IMR-90 (cell line): ENCODE measurements at regions not wholly inside any gene's neighbourhood (a gene's known extent, or its start where the extent isn't known, plus 50 kb on each side); places are given as distances from the start of the nearest gene placed in this dataset.

Source experiments
- ATAC-seq: fragments of 200-7000 bp; cut with Tn5 transposase; 2 replicates; pipeline ENCODE4 v1.9.1; 2020; ENCODE audit warnings: low read depth, mild to moderate bottlenecking, moderate library complexity
- BruUV-seq: library from RNA; stranded (reverse); fragments of 400-500 nt; replicated peaks from 2 replicates; lab custom pipeline; 2021; lab: Mats Ljungman, UMichigan
- CTCF ChIA-PET: fragments of 300-600 bp; formaldehyde crosslinking; extraction: SDS; loops from one replicate; lab custom pipeline; 2021; ENCODE audit warnings: antibody characterized with exemption; lab: Yijun Ruan, JAX
- POLR2A ChIA-PET: fragments of 300-600 bp; sonication (Branson Sonifier 250); formaldehyde crosslinking; loops from one replicate; lab custom pipeline; 2022; ENCODE audit warnings: antibody characterized with exemption; ENCODE audit not compliant: unreplicated experiment; lab: Charles Lee
- DNase-seq: peaks from one replicate; pipeline ENCODE4 v3.0.0; 2013
- H2AFZ ChIP-seq: replicated peaks from 2 replicates; pipeline ENCODE3; 2013; ENCODE audit warnings: low read length, mild to moderate bottlenecking; ENCODE audit not compliant: poor library complexity
- H2AK5ac ChIP-seq: 2 replicates; pipeline ENCODE4 v1.6.1; 2013; ENCODE audit warnings: low read depth, low read length, inconsistent platforms
- H2AK9ac ChIP-seq: replicated peaks from 2 replicates; pipeline ENCODE3; 2013; ENCODE audit warnings: mild to moderate bottlenecking, low read depth, low read length, moderate library complexity; ENCODE audit not compliant: poor library complexity
- H2BK120ac ChIP-seq: 2 replicates; pipeline ENCODE4 v1.6.1; 2013; ENCODE audit warnings: low read depth, low read length, inconsistent platforms
- H2BK15ac ChIP-seq: 3 replicates; pipeline ENCODE4 v1.6.1; 2013; ENCODE audit warnings: low read depth, low read length, inconsistent platforms
- H2BK20ac ChIP-seq: 2 replicates; pipeline ENCODE4 v1.6.1; 2013; ENCODE audit warnings: low read depth, mild to moderate bottlenecking, inconsistent platforms, low read length, moderate library complexity
- H2BK5ac ChIP-seq: 2 replicates; pipeline ENCODE4 v1.6.1; 2013; ENCODE audit warnings: mild to moderate bottlenecking, low read depth, low read length, inconsistent platforms; ENCODE audit not compliant: poor library complexity, severe bottlenecking
- H3K14ac ChIP-seq: replicated peaks from 2 replicates; pipeline ENCODE4 v1.6.1; 2013; ENCODE audit warnings: low read depth, low read length, inconsistent platforms
- H3K18ac ChIP-seq: 2 replicates; pipeline ENCODE4 v1.6.1; 2013; ENCODE audit warnings: low read depth, low read length, control low read depth
- H3K23ac ChIP-seq: 2 replicates; pipeline ENCODE4 v1.6.1; 2013; ENCODE audit warnings: low read depth, low read length, inconsistent platforms
- H3K27ac ChIP-seq: 2 replicates; pipeline ENCODE4 v1.5.1; 2013; ENCODE audit warnings: mild to moderate bottlenecking, control low read depth, low read length; ENCODE audit not compliant: insufficient read depth
- H3K27me3 ChIP-seq: 2 replicates; pipeline ENCODE4 v1.6.1; 2013; ENCODE audit warnings: low read length; ENCODE audit not compliant: control insufficient read depth, insufficient read depth
- H3K36me3 ChIP-seq: 2 replicates; pipeline ENCODE4 v1.6.1; 2013; ENCODE audit warnings: low read length, mixed read lengths; ENCODE audit not compliant: control insufficient read depth, insufficient read depth
- H3K4ac ChIP-seq: 2 replicates; pipeline ENCODE4 v1.6.1; 2013; ENCODE audit warnings: low read depth, low read length, inconsistent platforms
- H3K4me1 ChIP-seq: 2 replicates; pipeline ENCODE4 v1.6.1; 2013; ENCODE audit warnings: low read length, mixed read lengths; ENCODE audit not compliant: control insufficient read depth, insufficient read depth
- H3K4me2 ChIP-seq: 2 replicates; pipeline ENCODE4 v1.6.1; 2013; ENCODE audit warnings: low read depth, mild to moderate bottlenecking, control low read depth, low read length, moderate library complexity
- H3K4me3 ChIP-seq: 2 replicates; pipeline ENCODE4 v1.5.1; 2013; ENCODE audit warnings: low read depth, mild to moderate bottlenecking, control low read depth, low read length, moderate library complexity; ENCODE audit not compliant: insufficient read depth
- H3K56ac ChIP-seq: 2 replicates; pipeline ENCODE4 v1.6.1; 2013; ENCODE audit warnings: low read length, inconsistent platforms; ENCODE audit not compliant: insufficient read depth; ENCODE audit errors: extremely low read depth
- H3K79me1 ChIP-seq, 2 experiments: 2 replicates each; pipeline ENCODE4 v1.6.1; 2013; ENCODE audit warnings: low read length in 2 of 2, inconsistent platforms in 1 of 2, low read depth in 1 of 2
- H3K9ac ChIP-seq: 2 replicates; pipeline ENCODE4 v1.6.1; 2013; ENCODE audit warnings: low read depth, low read length, control low read depth
- H3K9me1 ChIP-seq: 2 replicates; pipeline ENCODE4 v1.6.1; 2013; ENCODE audit warnings: low read length, inconsistent platforms; ENCODE audit not compliant: insufficient read depth
- H3K9me3 ChIP-seq: 2 replicates; pipeline ENCODE4 v1.6.1; 2013; ENCODE audit warnings: low read length; ENCODE audit not compliant: control insufficient read depth, insufficient read depth
- H4K20me1 ChIP-seq: 2 replicates; pipeline ENCODE4 v1.6.1; 2013; ENCODE audit warnings: low read length, inconsistent platforms; ENCODE audit not compliant: insufficient read depth
- H4K5ac ChIP-seq: 2 replicates; pipeline ENCODE4 v1.6.1; 2013; ENCODE audit warnings: mild to moderate bottlenecking, low read depth, low read length, control low read depth
- H4K8ac ChIP-seq, 2 experiments: 2 replicates each; pipeline ENCODE4 v1.6.1; 2013; ENCODE audit warnings: low read depth in 2 of 2, low read length in 2 of 2, control low read depth in 1 of 2, inconsistent platforms in 1 of 2
- H4K91ac ChIP-seq: 2 replicates; pipeline ENCODE4 v1.6.1; 2013; ENCODE audit warnings: low read depth, low read length, inconsistent platforms; ENCODE audit not compliant: insufficient read depth
- BHLHE40 ChIP-seq: fragments of 150-350 bp; IDR thresholded peaks from 2 replicates; pipeline ENCODE4 v1.6.1; 2016; ENCODE audit warnings: mild to moderate bottlenecking, low read depth, low read length
- CHD1 ChIP-seq: IDR thresholded peaks from 2 replicates; pipeline ENCODE4 v1.6.1; 2012; ENCODE audit warnings: low read depth, low read length, improper control_type of control experiment
- ELK1 ChIP-seq: fragments of 150-350 bp; IDR thresholded peaks from 2 replicates; pipeline ENCODE4 v1.6.1; 2016; ENCODE audit warnings: low read depth, mild to moderate bottlenecking, low read length, moderate library complexity, borderline replicate concordance
- FOS ChIP-seq: fragments of 150-350 bp; IDR thresholded peaks from 2 replicates; pipeline ENCODE4 v1.6.1; 2016; ENCODE audit warnings: low read depth, low read length
- MAFK ChIP-seq: IDR thresholded peaks from 2 replicates; pipeline ENCODE4 v1.6.1; 2012; ENCODE audit warnings: low read depth, low read length, improper control_type of control experiment
- MAZ ChIP-seq: IDR thresholded peaks from 2 replicates; pipeline ENCODE4 v1.6.1; 2012; ENCODE audit warnings: low read depth, mild to moderate bottlenecking, low read length, improper control_type of control experiment, moderate library complexity, borderline replicate concordance
- MXI1 ChIP-seq: IDR thresholded peaks from 2 replicates; pipeline ENCODE4 v1.6.1; 2012; ENCODE audit warnings: low read depth, mild to moderate bottlenecking, low read length, moderate library complexity, borderline replicate concordance
- RCOR1 ChIP-seq: IDR thresholded peaks from 2 replicates; pipeline ENCODE4 v1.6.1; 2012; ENCODE audit warnings: mild to moderate bottlenecking, low read length, improper control_type of control experiment; ENCODE audit not compliant: insufficient replicate concordance
- RFX5 ChIP-seq: IDR thresholded peaks from 2 replicates; pipeline ENCODE4 v1.8.0; 2012; ENCODE audit warnings: low read depth, mild to moderate bottlenecking, low read length, moderate library complexity
- SMC3 ChIP-seq: fragments of 150-350 bp; IDR thresholded peaks from 2 replicates; pipeline ENCODE4 v1.6.1; 2016; ENCODE audit warnings: low read depth, mild to moderate bottlenecking, antibody characterized with exemption, low read length, moderate library complexity
- WGBS, 2 experiments: methylation state at CpG; one replicate each; pipeline versions ENCODE4 v1.1.5 to v1.1.7; 2013; ENCODE audit warnings: missing lambda C conversion rate in 2 of 2; ENCODE audit not compliant: insufficient read length in 1 of 2; ENCODE audit errors: extremely low coverage in 2 of 2; 5-methylcytosine and 5-hydroxymethylcytosine counted together
- dilution Hi-C: fragments of 300-500 bp; cut with HindIII; formaldehyde crosslinking; loops from one replicate; pipeline ENCODE4 v1.14.3; 2018; ENCODE audit warnings: low sequenced_read_pairs; ENCODE audit not compliant: unreplicated experiment
- in situ Hi-C: fragments of 300-500 bp; cut with MboI; formaldehyde crosslinking; loops from 3 replicates; pipeline ENCODE4 v1.14.3; 2019; ENCODE audit warnings: low sequenced_read_pairs, inconsistent platforms, mixed read lengths
- intact Hi-C: fragments of 100-400 bp; cut with micrococcal nuclease; formaldehyde crosslinking; loops from 2 replicates; pipeline ENCODE4 v1.10.0; 2022

DNA sequence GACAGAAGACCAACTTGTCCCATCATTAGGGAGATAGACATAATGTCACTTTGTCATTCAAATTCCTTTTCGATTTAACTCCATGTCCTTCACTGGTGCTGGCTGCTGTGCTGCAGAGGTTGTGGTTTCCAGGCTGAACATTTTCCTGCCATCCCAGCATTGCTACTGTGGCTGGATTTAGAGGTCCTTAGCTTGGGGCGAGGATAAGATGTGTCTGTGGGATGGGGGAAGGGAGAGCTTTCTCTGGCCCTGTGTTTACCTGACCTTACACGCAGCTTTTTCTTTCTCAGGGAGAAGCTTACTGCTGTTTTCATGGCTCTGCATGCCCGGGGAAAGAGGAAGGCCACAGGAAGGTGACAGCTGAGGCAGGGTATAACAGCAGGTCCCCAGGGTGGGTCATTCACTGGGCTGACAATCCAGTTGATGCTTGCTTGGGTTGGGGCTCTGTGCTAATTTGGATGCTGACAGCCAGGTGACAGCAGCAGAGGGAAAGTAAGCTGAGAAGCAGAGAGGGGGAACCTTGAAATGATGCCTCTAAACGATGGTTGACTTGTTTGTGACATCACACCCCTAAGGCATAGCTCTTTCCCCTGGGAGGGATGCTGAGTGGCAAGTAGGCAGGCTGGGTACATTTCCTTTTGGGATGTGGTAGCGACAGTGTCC, 326.9 kb upstream of the CTNNB1 start:
- Histone ChIP-seq H2AK5ac (no peak overlapping the region), H4K5ac (no peak overlapping the region), H4K20me1 (no peaks in the 10 kb centered on the region), H3K9ac (no peak overlapping the region), H3K4ac (no peak overlapping the region), H3K14ac (no peak overlapping the region), H3K9me1 (no peaks in the 10 kb centered on the region), H3K27ac (no peak overlapping the region), H4K8ac (no peak overlapping the region), H2BK15ac (no peak overlapping the region), H3K79me1 (no peaks in the 10 kb centered on the region), H2AK9ac (no peak overlapping the region), H3K36me3 (no peaks in the 10 kb centered on the region), H3K4me3 (no peak overlapping the region), H3K4me1 (no peaks in the 10 kb centered on the region), H4K91ac (no peak overlapping the region), H2BK20ac (no peak overlapping the region), H3K27me3 (no peaks in the 10 kb centered on the region), H2BK120ac (no peak overlapping the region), H3K56ac (no peak overlapping the region), H3K4me2 (no peak overlapping the region), H3K18ac (no peak overlapping the region), H2BK5ac (no peak overlapping the region), H2AFZ (no peak overlapping the region), H3K23ac (no peak overlapping the region), H3K9me3 (no peaks in the 10 kb centered on the region; the same call in 1 of the 2 replicates)
- ChIA-PET CTCF (no interaction called here), POLR2A (no interaction called here)
- no TSS peak for BruUV-seq
- dilution Hi-C loops = no loop called here
- intact Hi-C loops = no loop called here
- TF ChIP-seq ELK1 (no peak), SMC3 (no peak), MAFK (no peak), MAZ (no peak), MXI1 (no peak), FOS (no peak), CHD1 (no peak), RCOR1 (no peak), BHLHE40 (no peak), RFX5 (no peak)
- ATAC-seq (no peak), DNase-seq (no peak)
- in situ Hi-C loops = no loop called here
- WGBS, 2 experiments = no CpG with 5 or more reads among the region's 6 CpGs
